PC-3 (cell line): ENCODE measurements at regions not wholly inside any gene's neighbourhood (a gene's known extent, or its start where the extent isn't known, plus 50 kb on each side); places are given as distances from the start of the nearest gene placed in this dataset.

ENCODE experiments used
- ATAC-seq: fragments of 200-7000 bp; cut with Tn5 transposase; 2 replicates; pipeline ENCODE4 v1.9.1; 2020; ENCODE audit warnings: mild to moderate bottlenecking, moderate library complexity
- BruUV-seq: library from RNA; stranded (reverse); fragments of 400-500 nt; replicated peaks from 2 replicates; lab custom pipeline; 2021; lab: Mats Ljungman, UMichigan
- CTCF ChIA-PET: fragments of 300-600 bp; sonication (Branson Sonifier 250); formaldehyde crosslinking; loops from one replicate; lab custom pipeline; 2022; ENCODE audit warnings: antibody characterized with exemption; lab: Charles Lee
- POLR2A ChIA-PET: fragments of 300-600 bp; sonication (Branson Sonifier 250); formaldehyde crosslinking; loops from one replicate; lab custom pipeline; 2022; ENCODE audit warnings: antibody characterized with exemption; ENCODE audit not compliant: unreplicated experiment; lab: Charles Lee
- DNase-seq: peaks from one replicate; pipeline ENCODE4 v3.0.0-alpha.2; 2015
- H2AFZ ChIP-seq: fragments of 300-600 bp; sonication (generic); 2 replicates; pipeline ENCODE4 v1.6.0; 2016; ENCODE audit warnings: antibody characterized with exemption, low read length
- H3F3A ChIP-seq: fragments of 300-600 bp; sonication (generic); one replicate; pipeline ENCODE4 v1.6.0; 2017; ENCODE audit warnings: antibody characterized with exemption, low read length, control low read depth, mild to moderate bottlenecking; ENCODE audit not compliant: unreplicated experiment
- H3K27ac ChIP-seq: fragments of 300-600 bp; sonication (generic); 2 replicates; pipeline ENCODE4 v1.5.1; 2016; ENCODE audit warnings: mild to moderate bottlenecking, low read length
- H3K27me3 ChIP-seq: fragments of 300-600 bp; sonication (generic); 2 replicates; pipeline ENCODE4 v1.6.1; 2016; ENCODE audit warnings: low read length, mixed read lengths
- H3K36me3 ChIP-seq: fragments of 300-600 bp; sonication (generic); 2 replicates; pipeline ENCODE4 v1.6.1; 2016; ENCODE audit warnings: low read depth, mixed run types, low read length, mixed read lengths
- H3K4me1 ChIP-seq: fragments of 300-600 bp; sonication (generic); 2 replicates; pipeline ENCODE4 v1.5.1; 2016; ENCODE audit warnings: low read length; ENCODE audit not compliant: insufficient read depth
- H3K4me2 ChIP-seq: fragments of 300-600 bp; sonication (generic); 2 replicates; pipeline ENCODE4 v1.6.0; 2016; ENCODE audit warnings: low read length
- H3K4me3 ChIP-seq: fragments of 300-600 bp; sonication (generic); 2 replicates; pipeline ENCODE4 v1.5.1; 2016; ENCODE audit warnings: mild to moderate bottlenecking, low read length, mixed read lengths
- H3K79me2 ChIP-seq: fragments of 300-600 bp; sonication (generic); 2 replicates; pipeline ENCODE4 v1.6.1; 2017; ENCODE audit warnings: low read length, mixed read lengths
- H3K9ac ChIP-seq: fragments of 300-600 bp; sonication (generic); 2 replicates; pipeline ENCODE4 v1.6.0; 2016; ENCODE audit warnings: mild to moderate bottlenecking, low read length
- H3K9me2 ChIP-seq: fragments of 300-600 bp; sonication (generic); replicated peaks from 2 replicates; pipeline ENCODE4 v1.6.1; 2016; ENCODE audit warnings: mixed run types, low read length, mixed read lengths
- H3K9me3 ChIP-seq: fragments of 300-600 bp; sonication (generic); 2 replicates; pipeline ENCODE4 v1.6.1; 2016; ENCODE audit warnings: low read length, mixed read lengths
- H4K20me1 ChIP-seq: fragments of 300-600 bp; sonication (generic); 2 replicates; pipeline ENCODE4 v1.6.1; 2016; ENCODE audit warnings: low read length, mixed read lengths
- EZH2 ChIP-seq: fragments of 300-600 bp; sonication (generic); IDR thresholded peaks from one replicate; pipeline ENCODE4 v1.6.1; 2017; ENCODE audit warnings: antibody characterized with exemption, mild to moderate bottlenecking, low read length; ENCODE audit not compliant: unreplicated experiment
- EZH2phosphoT487 ChIP-seq: fragments of 300-600 bp; sonication (generic); IDR thresholded peaks from 2 replicates; pipeline ENCODE4 v1.6.1; 2018; ENCODE audit warnings: mild to moderate bottlenecking, antibody characterized with exemption, low read length, borderline replicate concordance
- intact Hi-C: fragments of 100-400 bp; cut with micrococcal nuclease; formaldehyde crosslinking; loops from 2 replicates; pipeline ENCODE4 v1.9.0; 2023
- TF ChIP-seq, protein P1 (sequence below): fragments of 300-600 bp; sonication (generic); conservative IDR thresholded peaks from 2 replicates; pipeline ENCODE4 v1.5.1; 2017; ENCODE audit warnings: antibody characterized with exemption, low read depth, mild to moderate bottlenecking, low read length

DNA sequence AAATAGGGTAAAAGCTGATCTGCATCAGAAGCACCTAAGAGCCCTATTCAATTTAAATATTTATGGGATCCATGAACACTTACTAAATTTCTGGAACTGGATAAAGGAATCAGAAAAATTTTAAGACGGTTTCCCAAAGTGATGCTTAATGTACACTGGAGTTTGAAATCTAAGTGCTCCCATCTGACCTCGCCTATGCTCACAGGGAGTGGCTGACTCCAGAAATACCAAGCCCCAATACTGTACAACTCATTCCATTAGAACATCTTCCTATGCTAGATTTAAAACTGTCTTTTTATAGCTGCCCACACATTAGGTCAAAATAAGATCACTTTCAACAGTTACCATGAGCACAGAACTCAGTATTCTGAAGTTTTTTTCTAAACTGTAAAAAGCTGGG is 1214.6 kb downstream of the CDH11 start:
- no TSS peak for BruUV-seq
- no peak overlapping the region for H2AFZ ChIP-seq
- H3K4me1 ChIP-seq = no peaks in the 10 kb centered on the region
- DNase-seq (no peak), ATAC-seq (no peak)
- H3K36me3 ChIP-seq = no peaks in the 10 kb centered on the region
- H4K20me1 ChIP-seq = no peaks in the 10 kb centered on the region
- intact Hi-C loops = no loop called here
- H3K9me3 ChIP-seq = no peaks in the 10 kb centered on the region
- no peak overlapping the region for H3K9ac ChIP-seq
- CTCF ChIA-PET = no interaction called here
- no peak overlapping the region for H3K4me2 ChIP-seq
- H3F3A ChIP-seq = no peaks in the 10 kb centered on the region
- no peak overlapping the region for H3K27ac ChIP-seq
- H3K79me2 ChIP-seq = no peaks in the 10 kb centered on the region
- no peak overlapping the region for H3K4me3 ChIP-seq
- H3K9me2 ChIP-seq = no peaks in the 10 kb centered on the region
- POLR2A ChIA-PET = no interaction called here
- TF ChIP-seq EZH2phosphoT487 = no peak
- no peak for TF ChIP-seq EZH2
- TF ChIP-seq, protein P1, sequence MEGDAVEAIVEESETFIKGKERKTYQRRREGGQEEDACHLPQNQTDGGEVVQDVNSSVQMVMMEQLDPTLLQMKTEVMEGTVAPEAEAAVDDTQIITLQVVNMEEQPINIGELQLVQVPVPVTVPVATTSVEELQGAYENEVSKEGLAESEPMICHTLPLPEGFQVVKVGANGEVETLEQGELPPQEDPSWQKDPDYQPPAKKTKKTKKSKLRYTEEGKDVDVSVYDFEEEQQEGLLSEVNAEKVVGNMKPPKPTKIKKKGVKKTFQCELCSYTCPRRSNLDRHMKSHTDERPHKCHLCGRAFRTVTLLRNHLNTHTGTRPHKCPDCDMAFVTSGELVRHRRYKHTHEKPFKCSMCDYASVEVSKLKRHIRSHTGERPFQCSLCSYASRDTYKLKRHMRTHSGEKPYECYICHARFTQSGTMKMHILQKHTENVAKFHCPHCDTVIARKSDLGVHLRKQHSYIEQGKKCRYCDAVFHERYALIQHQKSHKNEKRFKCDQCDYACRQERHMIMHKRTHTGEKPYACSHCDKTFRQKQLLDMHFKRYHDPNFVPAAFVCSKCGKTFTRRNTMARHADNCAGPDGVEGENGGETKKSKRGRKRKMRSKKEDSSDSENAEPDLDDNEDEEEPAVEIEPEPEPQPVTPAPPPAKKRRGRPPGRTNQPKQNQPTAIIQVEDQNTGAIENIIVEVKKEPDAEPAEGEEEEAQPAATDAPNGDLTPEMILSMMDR = no peak
- H3K27me3 ChIP-seq = peaks cover 21% of the 10 kb centered on the region

DNA sequence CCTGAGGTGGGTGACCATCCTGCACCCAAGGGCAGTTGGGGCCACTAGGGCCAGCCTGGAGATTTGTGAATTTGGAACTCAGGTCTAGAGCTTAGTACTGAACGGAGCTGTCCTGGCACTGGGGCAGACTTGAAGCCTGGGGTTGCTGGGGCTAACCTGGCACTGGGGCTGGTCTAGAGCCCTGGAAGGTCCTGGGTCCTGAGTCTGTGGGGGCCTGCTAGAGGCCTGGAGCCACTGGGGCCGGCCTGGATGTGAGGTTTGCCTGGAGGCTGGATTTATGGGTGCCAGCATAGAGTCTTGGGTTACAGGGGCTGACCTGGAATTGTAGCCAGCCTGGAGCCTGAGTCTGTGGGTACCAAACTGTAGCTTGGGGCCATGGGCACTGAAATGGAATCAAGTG is 1216.9 kb downstream of the CDH11 start:
- ChIA-PET CTCF (no interaction called here), POLR2A (no interaction called here)
- H3K9me3 ChIP-seq = no peaks in the 10 kb centered on the region
- intact Hi-C loops = no loop called here
- no TSS peak for BruUV-seq
- no peaks in the 10 kb centered on the region for H4K20me1 ChIP-seq
- no peak overlapping the region for H2AFZ ChIP-seq
- no peaks in the 10 kb centered on the region for H3F3A ChIP-seq
- no peaks in the 10 kb centered on the region for H3K36me3 ChIP-seq
- H3K9me2 ChIP-seq = no peaks in the 10 kb centered on the region
- ATAC-seq (no peak), DNase-seq (no peak)
- no peak overlapping the region for H3K9ac ChIP-seq
- no peak overlapping the region for H3K4me3 ChIP-seq
- no peak overlapping the region for H3K27ac ChIP-seq
- H3K27me3 ChIP-seq = peaks cover 27% of the 10 kb centered on the region
- no peak overlapping the region for H3K4me2 ChIP-seq
- H3K79me2 ChIP-seq = no peaks in the 10 kb centered on the region
- TF ChIP-seq, protein P1 = no peak
- TF ChIP-seq EZH2 (no peak), EZH2phosphoT487 (no peak)
- H3K4me1 ChIP-seq = no peaks in the 10 kb centered on the region

DNA sequence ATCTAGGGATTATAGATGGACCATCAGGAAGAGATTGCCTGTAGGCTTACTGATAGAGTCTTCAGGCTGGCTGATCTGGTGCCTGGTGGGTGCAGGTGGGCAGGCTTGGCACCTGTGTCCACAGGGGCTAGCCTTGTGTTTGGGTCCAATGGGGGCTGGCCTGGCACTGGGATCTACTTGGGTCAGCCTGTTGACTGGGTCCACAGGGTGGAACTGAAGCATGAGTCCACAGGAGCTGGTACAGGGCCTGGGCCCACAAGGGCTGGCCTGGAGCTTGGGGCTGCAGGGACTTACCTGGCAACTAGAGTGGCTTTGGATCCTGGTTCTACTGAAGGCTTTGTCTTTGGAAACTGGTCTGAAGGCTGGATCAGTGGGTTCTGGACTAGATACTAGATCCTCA is 1217.7 kb downstream of the CDH11 start:
- no peak for ATAC-seq
- no peaks in the 10 kb centered on the region for H3K9me3 ChIP-seq
- H3K9ac ChIP-seq = no peak overlapping the region
- no peaks in the 10 kb centered on the region for H3F3A ChIP-seq
- H4K20me1 ChIP-seq = no peaks in the 10 kb centered on the region
- POLR2A ChIA-PET = no interaction called here
- H3K27ac ChIP-seq = no peak overlapping the region
- no peak for DNase-seq
- H3K79me2 ChIP-seq = no peaks in the 10 kb centered on the region
- TF ChIP-seq EZH2 (no peak), EZH2phosphoT487 (no peak)
- TF ChIP-seq, protein P1 = no peak
- H3K4me2 ChIP-seq = no peak overlapping the region
- H3K36me3 ChIP-seq = no peaks in the 10 kb centered on the region
- intact Hi-C loops = no loop called here
- CTCF ChIA-PET = no interaction called here
- no peaks in the 10 kb centered on the region for H3K4me1 ChIP-seq
- peaks cover 24% of the 10 kb centered on the region for H3K27me3 ChIP-seq
- no peaks in the 10 kb centered on the region for H3K9me2 ChIP-seq
- no peak overlapping the region for H3K4me3 ChIP-seq
- BruUV-seq = no TSS peak
- H2AFZ ChIP-seq = no peak overlapping the region
